Smooth muscle cell (in vitro differentiated cells): ENCODE measurements at regions not wholly inside any gene's neighbourhood (a gene's known extent, or its start where the extent isn't known, plus 50 kb on each side); places are given as distances from the start of the nearest gene placed in this dataset.

Experiments
- DNase-seq: peaks from one replicate; lab custom pipeline; 2025; ENCODE audit not compliant: unreplicated experiment; lab: John Stamatoyannopoulos, UW
- H2AFZ ChIP-seq: fragments of 200-600 bp; sonication (generic); 2 replicates; pipeline ENCODE4 v1.6.0; 2016; ENCODE audit warnings: antibody characterized with exemption, low read depth, mild to moderate bottlenecking
- H3F3A ChIP-seq: fragments of 200-600 bp; sonication (generic); 2 replicates; pipeline ENCODE4 v1.6.0; 2017; ENCODE audit warnings: antibody characterized with exemption, low read depth
- H3K27ac ChIP-seq: fragments of 200-600 bp; sonication (generic); 2 replicates; pipeline ENCODE4 v1.5.1; 2016; ENCODE audit warnings: low read depth, mild to moderate bottlenecking
- H3K27me3 ChIP-seq: fragments of 200-600 bp; sonication (generic); 2 replicates; pipeline ENCODE4 v1.6.1; 2016; ENCODE audit warnings: low read depth, mild to moderate bottlenecking
- H3K36me3 ChIP-seq: fragments of 200-600 bp; sonication (generic); 2 replicates; pipeline ENCODE4 v1.5.1; 2016; ENCODE audit warnings: low read depth
- H3K4me1 ChIP-seq: fragments of 200-600 bp; sonication (generic); 2 replicates; pipeline ENCODE4 v1.5.1; 2016; ENCODE audit warnings: low read depth
- H3K4me2 ChIP-seq: fragments of 200-600 bp; sonication (generic); 2 replicates; pipeline ENCODE4 v1.6.0; 2016; ENCODE audit warnings: mild to moderate bottlenecking
- H3K4me3 ChIP-seq: fragments of 200-600 bp; sonication (generic); 2 replicates; pipeline ENCODE4 v1.5.1; 2016; ENCODE audit warnings: mild to moderate bottlenecking
- H3K79me2 ChIP-seq: fragments of 200-600 bp; sonication (generic); 2 replicates; pipeline ENCODE4 v1.6.0; 2016; ENCODE audit warnings: low read depth, mild to moderate bottlenecking
- H3K9ac ChIP-seq: fragments of 200-600 bp; sonication (generic); 2 replicates; pipeline ENCODE4 v1.6.0; 2016; ENCODE audit warnings: low read depth
- H3K9me3 ChIP-seq: fragments of 200-600 bp; sonication (generic); replicated peaks from 2 replicates; pipeline ENCODE4 v1.5.1; 2016; ENCODE audit warnings: low read depth
- H4K20me1 ChIP-seq: fragments of 200-600 bp; sonication (generic); 2 replicates; pipeline ENCODE4 v1.6.0; 2016; ENCODE audit warnings: low read depth
- WGBS: methylation state at CpG from one replicate; pipeline ENCODE4 v1.1.7; 2016; ENCODE audit warnings: low lambda C conversion rate; 5-methylcytosine and 5-hydroxymethylcytosine counted together
- TF ChIP-seq, protein P1 (sequence below): fragments of 200-600 bp; sonication (generic); IDR thresholded peaks from 2 replicates; pipeline ENCODE4 v1.5.1; 2017; ENCODE audit warnings: borderline replicate concordance, mild to moderate bottlenecking, antibody characterized with exemption; ENCODE audit not compliant: insufficient read depth, poor library complexity, severe bottlenecking

DNA sequence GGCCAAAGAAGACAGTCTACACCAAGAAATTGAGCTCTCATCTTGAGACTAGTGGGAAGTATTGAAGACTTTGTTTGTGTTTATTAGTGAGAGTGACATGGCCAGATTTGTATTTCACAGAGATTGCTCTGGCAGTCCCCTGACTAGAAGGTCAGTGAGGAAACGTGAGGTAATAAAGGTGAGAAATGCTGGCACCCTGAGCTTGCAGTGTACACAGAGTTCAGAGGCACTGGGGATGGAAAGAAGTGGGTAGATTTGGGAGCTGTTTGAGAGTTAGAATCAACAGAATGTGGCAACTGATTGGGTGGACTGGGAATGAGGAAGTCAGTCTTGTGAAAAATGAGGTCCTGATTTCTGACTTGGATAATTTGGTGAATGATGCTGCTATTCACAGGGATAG is 336.9 kb downstream of the SNAPC1 start:
- H3K9ac ChIP-seq: no peak overlapping the region
- TF ChIP-seq, protein P1, sequence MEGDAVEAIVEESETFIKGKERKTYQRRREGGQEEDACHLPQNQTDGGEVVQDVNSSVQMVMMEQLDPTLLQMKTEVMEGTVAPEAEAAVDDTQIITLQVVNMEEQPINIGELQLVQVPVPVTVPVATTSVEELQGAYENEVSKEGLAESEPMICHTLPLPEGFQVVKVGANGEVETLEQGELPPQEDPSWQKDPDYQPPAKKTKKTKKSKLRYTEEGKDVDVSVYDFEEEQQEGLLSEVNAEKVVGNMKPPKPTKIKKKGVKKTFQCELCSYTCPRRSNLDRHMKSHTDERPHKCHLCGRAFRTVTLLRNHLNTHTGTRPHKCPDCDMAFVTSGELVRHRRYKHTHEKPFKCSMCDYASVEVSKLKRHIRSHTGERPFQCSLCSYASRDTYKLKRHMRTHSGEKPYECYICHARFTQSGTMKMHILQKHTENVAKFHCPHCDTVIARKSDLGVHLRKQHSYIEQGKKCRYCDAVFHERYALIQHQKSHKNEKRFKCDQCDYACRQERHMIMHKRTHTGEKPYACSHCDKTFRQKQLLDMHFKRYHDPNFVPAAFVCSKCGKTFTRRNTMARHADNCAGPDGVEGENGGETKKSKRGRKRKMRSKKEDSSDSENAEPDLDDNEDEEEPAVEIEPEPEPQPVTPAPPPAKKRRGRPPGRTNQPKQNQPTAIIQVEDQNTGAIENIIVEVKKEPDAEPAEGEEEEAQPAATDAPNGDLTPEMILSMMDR: no peak
- no peaks in the 10 kb centered on the region for H4K20me1 ChIP-seq
- no peaks in the 10 kb centered on the region for H3F3A ChIP-seq
- no peaks in the 10 kb centered on the region for H3K36me3 ChIP-seq
- no peaks in the 10 kb centered on the region for H3K4me1 ChIP-seq
- H2AFZ ChIP-seq: no peak overlapping the region
- H3K4me3 ChIP-seq: no peak overlapping the region
- H3K27me3 ChIP-seq: peaks cover under 1% of the 10 kb centered on the region
- no peaks in the 10 kb centered on the region for H3K79me2 ChIP-seq
- 80% methylated on average over 1 of the region's 1 CpG for WGBS
- no peak for DNase-seq
- H3K27ac ChIP-seq: no peak overlapping the region
- no peaks in the 10 kb centered on the region for H3K9me3 ChIP-seq
- no peak overlapping the region for H3K4me2 ChIP-seq

DNA sequence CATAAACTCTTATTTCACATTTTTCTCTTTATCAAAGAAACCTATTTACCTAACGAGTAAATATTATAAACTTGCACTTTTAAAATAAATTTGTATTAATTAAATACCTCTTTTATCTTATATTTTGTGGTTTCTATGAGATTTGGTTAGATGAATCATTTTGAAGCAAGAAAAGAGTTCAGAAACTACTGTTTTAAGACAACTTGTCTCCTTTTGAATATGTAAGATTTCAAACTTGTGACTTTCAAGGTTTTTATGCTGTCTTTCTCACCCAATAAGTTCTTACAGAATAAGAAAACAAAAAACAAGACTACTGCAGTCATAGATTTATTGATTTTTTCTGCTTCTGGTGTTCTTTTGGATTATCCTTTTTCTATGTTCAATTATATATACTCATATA is 339.0 kb downstream of the SNAPC1 start:
- WGBS: 89% methylated on average over 1 of the region's 1 CpG
- no peaks in the 10 kb centered on the region for H3K36me3 ChIP-seq

DNA sequence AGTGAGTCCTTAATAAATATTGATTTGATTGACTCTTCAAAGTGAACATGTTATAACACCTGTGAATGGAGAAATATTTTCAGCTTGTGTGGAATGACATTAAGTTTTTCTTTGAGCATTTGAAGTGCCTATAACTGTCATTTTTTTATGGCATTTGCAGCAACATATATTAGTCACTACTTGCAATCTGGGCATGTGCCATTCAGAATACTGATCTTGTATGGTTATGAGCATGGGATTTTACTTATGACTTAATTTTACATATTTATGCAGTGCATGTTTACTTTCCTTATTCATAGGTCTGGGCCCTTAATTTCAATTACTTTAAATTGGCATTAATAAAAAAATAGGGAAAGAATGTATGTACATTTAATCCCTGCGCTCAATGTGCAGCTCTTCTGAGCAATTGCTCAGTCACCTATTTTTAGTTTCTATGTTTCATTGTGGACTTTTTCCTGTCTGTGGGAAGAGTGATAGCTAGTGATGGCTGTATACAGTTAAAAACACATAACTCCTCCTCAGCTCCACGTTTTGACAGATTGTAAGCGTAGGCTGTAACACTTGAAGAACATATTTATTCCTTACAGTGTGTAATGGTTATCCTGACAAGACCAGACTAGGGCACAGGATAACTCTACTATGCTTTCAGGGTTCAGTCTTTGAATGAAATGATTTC is 339.6 kb downstream of the SNAPC1 start:
- Histone ChIP-seq H3K79me2 (no peaks in the 10 kb centered on the region), H3K27ac (no peak overlapping the region), H3K27me3 (peaks cover 3% of the 10 kb centered on the region), H3K4me1 (no peaks in the 10 kb centered on the region), H3K4me3 (no peak overlapping the region), H3K36me3 (no peaks in the 10 kb centered on the region), H3F3A (no peaks in the 10 kb centered on the region), H3K4me2 (no peak overlapping the region), H4K20me1 (no peaks in the 10 kb centered on the region), H2AFZ (no peak overlapping the region), H3K9ac (no peak overlapping the region), H3K9me3 (no peaks in the 10 kb centered on the region)
- TF ChIP-seq, protein P1: no peak
- DNase-seq: no peak
- WGBS: 84% methylated on average over 3 of the region's 3 CpGs

More for the DNA sequence above, 339.0 kb downstream of the SNAPC1 start:
- no peak overlapping the region for H3K27ac ChIP-seq
- DNase-seq: no peak
- TF ChIP-seq, protein P1: no peak
- H3K9ac ChIP-seq: no peak overlapping the region
- no peaks in the 10 kb centered on the region for H3K9me3 ChIP-seq
- H3K79me2 ChIP-seq: no peaks in the 10 kb centered on the region
- H3F3A ChIP-seq: no peaks in the 10 kb centered on the region
- no peak overlapping the region for H3K4me3 ChIP-seq
- H4K20me1 ChIP-seq: no peaks in the 10 kb centered on the region
- H3K27me3 ChIP-seq: peaks cover 3% of the 10 kb centered on the region
- no peaks in the 10 kb centered on the region for H3K4me1 ChIP-seq
- no peak overlapping the region for H3K4me2 ChIP-seq
- no peak overlapping the region for H2AFZ ChIP-seq

DNA sequence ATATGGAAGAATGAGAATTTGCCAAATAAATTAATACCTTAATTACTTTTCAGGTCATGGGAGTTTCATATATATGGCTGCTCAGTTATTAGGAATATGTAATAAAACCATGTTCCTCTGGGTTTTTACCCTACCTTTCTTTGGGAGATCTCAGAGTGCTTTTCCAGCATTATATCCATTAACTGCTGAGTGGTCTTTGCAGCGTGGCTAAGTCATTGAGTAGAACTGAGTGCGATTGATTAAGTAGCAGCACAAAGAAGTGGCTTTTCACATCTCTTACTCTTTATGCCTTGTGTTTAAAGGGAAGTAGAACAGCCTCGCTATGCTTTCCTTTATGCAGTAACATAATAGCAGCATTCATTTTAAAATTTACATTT is 340.1 kb downstream of the SNAPC1 start:
- Histone ChIP-seq H3K9ac (no peak overlapping the region), H3K36me3 (no peaks in the 10 kb centered on the region), H3K27ac (no peak overlapping the region), H3F3A (no peaks in the 10 kb centered on the region), H3K79me2 (no peaks in the 10 kb centered on the region), H3K4me2 (no peak overlapping the region), H3K9me3 (no peaks in the 10 kb centered on the region), H2AFZ (no peak overlapping the region), H4K20me1 (no peaks in the 10 kb centered on the region), H3K27me3 (peaks cover 3% of the 10 kb centered on the region), H3K4me3 (no peak overlapping the region), H3K4me1 (no peaks in the 10 kb centered on the region)
- DNase-seq: no peak
- TF ChIP-seq, protein P1: no peak
- WGBS: 90% methylated on average over 3 of the region's 3 CpGs
